GM23248 (cell line): ENCODE measurements at regions not wholly inside any gene's neighbourhood (a gene's known extent, or its start where the extent isn't known, plus 50 kb on each side); places are given as distances from the start of the nearest gene placed in this dataset.

Experiments
- EZH2 ChIP-seq: fragments of 200-600 bp; sonication (generic); IDR thresholded peaks from 2 replicates; pipeline ENCODE4 v1.6.1; 2018; ENCODE audit warnings: antibody characterized with exemption, mild to moderate bottlenecking; ENCODE audit not compliant: insufficient read depth, poor library complexity, severe bottlenecking
- EZH2phosphoT487 ChIP-seq: fragments of 200-600 bp; sonication (generic); IDR thresholded peaks from 2 replicates; pipeline ENCODE4 v1.6.1; 2018; ENCODE audit warnings: antibody characterized with exemption, moderate library complexity, mild to moderate bottlenecking, low read depth; ENCODE audit not compliant: insufficient read depth

DNA sequence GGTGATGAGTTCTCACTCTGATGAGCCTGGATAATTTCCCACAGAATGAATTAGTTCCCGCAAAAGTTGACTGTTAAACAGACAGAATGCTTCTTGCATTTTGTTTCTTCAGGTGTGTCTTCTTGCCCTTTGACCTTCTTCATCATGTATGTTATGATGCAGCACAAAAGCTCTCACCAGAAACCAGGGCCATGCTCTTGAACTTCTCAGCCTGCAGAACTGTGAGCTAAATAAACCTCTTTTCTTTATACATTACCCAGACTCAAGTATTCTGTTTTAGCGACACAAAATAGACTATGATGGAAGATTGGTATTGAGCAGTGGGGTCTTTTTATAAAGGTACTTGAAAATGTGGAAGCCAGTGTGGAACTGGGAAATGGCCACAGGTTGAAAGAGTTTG lies 95.2 kb upstream of the TNS3 start:
- TF ChIP-seq EZH2phosphoT487 (no peak), EZH2 (no peak)
